GM18861 (cell line): ENCODE measurements at regions not wholly inside any gene's neighbourhood (a gene's known extent, or its start where the extent isn't known, plus 50 kb on each side); places are given as distances from the start of the nearest gene placed in this dataset.

Source experiments
- ATAC-seq: cut with Tn5 transposase; IDR thresholded peaks from one replicate; pipeline ENCODE4 v1.9.1; 2021; ENCODE audit not compliant: unreplicated experiment

GRCh38 chr3:127356381-127356780 lies 68.5 kb upstream of the PRR20G start:
- ATAC-seq, result no peak

GRCh38 chr3:127354761-127355160 lies 66.9 kb upstream of the PRR20G start:
- ATAC-seq, result no peak

- no peak for ATAC-seq
These were observed 64.8 kb upstream of the PRR20G start for GRCh38 chr3:127352612-127353011.

- no peak for ATAC-seq
These were observed 64.0 kb upstream of the PRR20G start for GRCh38 chr3:127351775-127352350.

GRCh38 chr3:127351321-127351720 lies 63.5 kb upstream of the PRR20G start:
- ATAC-seq, result no peak

- ATAC-seq, result no peak
These were observed 62.6 kb upstream of the PRR20G start for GRCh38 chr3:127350172-127351050.

- ATAC-seq, result no peak
These were observed 61.8 kb upstream of the PRR20G start for GRCh38 chr3:127349501-127350171.

GRCh38 chr3:127342735-127343134 lies 54.9 kb upstream of the PRR20G start:
- ATAC-seq, result no peak

- ATAC-seq, result no peak
These were observed 52.3 kb upstream of the PRR20G start for GRCh38 chr3:127339928-127340861.

GRCh38 chr3:127339016-127339415 lies 51.2 kb upstream of the PRR20G start:
- no peak for ATAC-seq

GRCh38 chr3:127337911-127338531 lies 50.2 kb upstream of the PRR20G start:
- no peak for ATAC-seq
